Uterus (tissue), 3 donors: ENCODE measurements at regions not wholly inside any gene's neighbourhood (a gene's known extent, or its start where the extent isn't known, plus 50 kb on each side); places are given as distances from the start of the nearest gene placed in this dataset.

Experiments used
- DNase-seq, 2 donors: peaks; one replicate each; pipeline ENCODE4 v3.0.0-alpha.2; 2019 to 2020
- H3K27ac ChIP-seq, 2 donors: fragments of 200-600 bp; sonication (generic); 1 replicate in 1 of 2; 2 replicates in 1 of 2; pipeline ENCODE4 v1.5.1; 2016 to 2018
- H3K27me3 ChIP-seq, 2 donors: fragments of 200-600 bp; sonication (generic); one replicate each; pipeline ENCODE4 v1.5.1; 2018 to 2019; ENCODE audit warnings: control low read depth in 1 of 2
- H3K36me3 ChIP-seq, 2 donors: fragments of 200-600 bp; sonication (generic); one replicate each; pipeline ENCODE4 v1.5.1; 2019; ENCODE audit warnings: control low read depth in 1 of 2
- H3K4me1 ChIP-seq, 2 donors: fragments of 200-600 bp; sonication (generic); one replicate each; pipeline ENCODE4 v1.5.1; 2018 to 2019; ENCODE audit warnings: control low read depth in 1 of 2
- H3K4me3 ChIP-seq, 2 donors: fragments of 200-600 bp; sonication (generic); 1 replicate in 1 of 2; 2 replicates in 1 of 2; pipeline ENCODE4 v1.5.1; 2018 to 2019; ENCODE audit warnings: mild to moderate bottlenecking in 1 of 2
- H3K9me3 ChIP-seq, 2 donors: fragments of 200-600 bp; sonication (generic); one replicate each; pipeline ENCODE4 v1.5.1; 2019; ENCODE audit warnings: control low read depth in 1 of 2
- POLR2A ChIP-seq, 2 donors: fragments of 450-650 bp; IDR thresholded peaks; one replicate each; pipeline ENCODE4 v1.6.1; 2016; ENCODE audit warnings: antibody characterized with exemption in 2 of 2, mild to moderate bottlenecking in 1 of 2, moderate library complexity in 1 of 2
- intact Hi-C: fragments of 100-400 bp; cut with DNase I; formaldehyde crosslinking; loops from one replicate; pipeline ENCODE4 v1.15.1; 2023; ENCODE audit warnings: low total_unique reads
- TF ChIP-seq, protein P1 (sequence below), 4 experiments: fragments of 200-600 bp in 2 of 4; fragments of 450-650 bp in 2 of 4; sonication (generic) in 2 of 4; IDR thresholded peaks; one replicate each; pipeline ENCODE4 v1.5.1; 2016 to 2019; ENCODE audit warnings: antibody characterized with exemption in 4 of 4, mild to moderate bottlenecking in 2 of 4, moderate library complexity in 1 of 4
- donor health status: DM: yes; HTN: yes; CAD: no.

DNA sequence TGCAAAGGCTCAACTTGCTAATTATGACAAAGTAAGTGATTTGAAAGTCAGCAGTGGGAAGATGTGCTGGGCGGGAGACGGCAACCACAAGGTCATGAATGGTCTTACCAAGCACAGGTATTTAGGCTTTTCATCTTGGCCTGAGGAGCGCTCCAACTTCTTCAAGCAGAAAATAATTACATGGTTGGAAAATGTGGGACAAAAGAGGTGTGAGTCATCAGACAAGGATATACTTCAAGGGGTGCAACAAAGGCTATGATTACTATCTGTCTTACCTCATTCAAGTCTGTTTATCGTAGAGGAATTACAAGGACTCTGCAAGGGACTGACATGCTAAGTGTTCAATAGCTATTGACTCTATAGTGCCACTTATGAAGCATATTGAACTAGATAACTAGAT, 2005.7 kb downstream of the MRPL39 start:
- Histone ChIP-seq H3K27me3 (no peaks in the 10 kb centered on the region), H3K4me3 (no peak overlapping the region), H3K9me3 (no peaks in the 10 kb centered on the region), H3K4me1 (no peaks in the 10 kb centered on the region), H3K36me3 (no peaks in the 10 kb centered on the region), H3K27ac (no peak overlapping the region)
- no peak for TF ChIP-seq POLR2A (IDR thresholded peaks at IDR 0.05)
- TF ChIP-seq, protein P1, sequence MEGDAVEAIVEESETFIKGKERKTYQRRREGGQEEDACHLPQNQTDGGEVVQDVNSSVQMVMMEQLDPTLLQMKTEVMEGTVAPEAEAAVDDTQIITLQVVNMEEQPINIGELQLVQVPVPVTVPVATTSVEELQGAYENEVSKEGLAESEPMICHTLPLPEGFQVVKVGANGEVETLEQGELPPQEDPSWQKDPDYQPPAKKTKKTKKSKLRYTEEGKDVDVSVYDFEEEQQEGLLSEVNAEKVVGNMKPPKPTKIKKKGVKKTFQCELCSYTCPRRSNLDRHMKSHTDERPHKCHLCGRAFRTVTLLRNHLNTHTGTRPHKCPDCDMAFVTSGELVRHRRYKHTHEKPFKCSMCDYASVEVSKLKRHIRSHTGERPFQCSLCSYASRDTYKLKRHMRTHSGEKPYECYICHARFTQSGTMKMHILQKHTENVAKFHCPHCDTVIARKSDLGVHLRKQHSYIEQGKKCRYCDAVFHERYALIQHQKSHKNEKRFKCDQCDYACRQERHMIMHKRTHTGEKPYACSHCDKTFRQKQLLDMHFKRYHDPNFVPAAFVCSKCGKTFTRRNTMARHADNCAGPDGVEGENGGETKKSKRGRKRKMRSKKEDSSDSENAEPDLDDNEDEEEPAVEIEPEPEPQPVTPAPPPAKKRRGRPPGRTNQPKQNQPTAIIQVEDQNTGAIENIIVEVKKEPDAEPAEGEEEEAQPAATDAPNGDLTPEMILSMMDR (IDR thresholded peaks at IDR 0.05) = no peak
- DNase-seq = no peak
- intact Hi-C loops = no loop called here

DNA sequence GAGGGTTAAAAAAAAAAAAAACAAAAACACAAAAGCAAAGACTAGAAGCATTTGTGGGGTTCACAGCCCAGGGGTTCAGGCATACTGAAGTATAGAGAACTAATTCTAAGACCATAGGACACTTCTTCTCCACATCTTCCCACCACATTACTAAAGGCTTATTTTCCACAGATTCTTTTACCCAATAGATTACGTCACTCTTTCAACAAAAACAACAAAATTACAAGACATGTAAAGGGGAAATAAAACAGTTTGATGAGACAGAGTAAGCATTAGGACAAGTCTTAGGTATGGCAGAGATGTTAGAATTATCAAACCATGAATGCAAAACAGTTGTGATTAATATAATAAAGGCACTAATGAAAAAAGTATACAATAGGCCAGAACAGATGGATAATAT, 2013.7 kb downstream of the MRPL39 start:
- no peak overlapping the region for H3K27ac ChIP-seq
- H3K9me3 ChIP-seq = no peaks in the 10 kb centered on the region
- TF ChIP-seq, protein P1 (IDR thresholded peaks at IDR 0.05) = no peak
- TF ChIP-seq POLR2A (IDR thresholded peaks at IDR 0.05) = no peak
- no peak overlapping the region for H3K4me3 ChIP-seq
- intact Hi-C loops = no loop called here
- no peaks in the 10 kb centered on the region for H3K4me1 ChIP-seq
- no peaks in the 10 kb centered on the region for H3K27me3 ChIP-seq
- no peaks in the 10 kb centered on the region for H3K36me3 ChIP-seq
- no peak for DNase-seq

DNA sequence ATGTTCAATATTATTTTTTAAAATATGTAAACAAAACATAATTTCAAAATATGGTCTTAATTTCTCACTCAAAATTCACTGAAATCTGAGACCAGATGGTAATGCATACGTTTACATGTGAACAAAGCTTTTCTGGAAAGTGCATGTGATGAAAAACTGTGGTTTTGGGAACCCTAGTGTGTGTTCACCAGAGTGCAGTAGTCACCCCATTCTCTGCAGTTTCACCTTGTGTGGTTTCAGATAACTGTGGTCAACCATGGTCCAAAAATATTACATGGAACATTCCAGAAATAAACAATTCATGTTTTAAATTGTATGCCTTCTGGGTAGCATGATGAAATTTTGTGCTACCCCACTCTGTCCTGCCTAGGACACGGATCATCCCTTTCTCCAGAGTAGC, 2021.9 kb downstream of the MRPL39 start:
- DNase-seq = no peak
- Histone ChIP-seq H3K9me3 (no peaks in the 10 kb centered on the region), H3K4me3 (no peak overlapping the region), H3K27ac (no peak overlapping the region), H3K4me1 (no peaks in the 10 kb centered on the region), H3K36me3 (no peaks in the 10 kb centered on the region), H3K27me3 (no peaks in the 10 kb centered on the region)
- TF ChIP-seq POLR2A (IDR thresholded peaks at IDR 0.05) = no peak
- TF ChIP-seq, protein P1 (IDR thresholded peaks at IDR 0.05) = no peak
- intact Hi-C loops = no loop called here

DNA sequence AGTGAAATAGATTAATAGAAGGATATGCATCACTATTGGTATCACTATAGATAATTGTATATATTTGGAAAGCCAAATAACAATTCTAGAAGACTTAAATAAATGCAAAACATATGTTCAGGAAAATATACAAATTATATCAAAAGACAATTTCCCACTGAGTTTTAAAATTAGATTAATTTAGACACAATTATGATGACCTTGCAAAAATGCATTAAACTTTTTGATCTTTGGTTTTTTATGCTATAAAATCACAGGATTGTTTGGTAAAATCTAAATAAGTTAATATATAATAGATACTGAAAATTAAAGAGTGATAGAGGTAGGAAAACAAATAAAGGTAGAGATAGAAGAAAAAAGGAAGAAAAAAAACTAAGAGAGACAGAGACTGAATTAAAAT, 2027.7 kb downstream of the MRPL39 start:
- Histone ChIP-seq H3K27ac (no peak overlapping the region), H3K27me3 (no peaks in the 10 kb centered on the region), H3K36me3 (no peaks in the 10 kb centered on the region), H3K4me1 (no peaks in the 10 kb centered on the region), H3K9me3 (no peaks in the 10 kb centered on the region), H3K4me3 (no peak overlapping the region)
- no peak for DNase-seq
- TF ChIP-seq, protein P1 (IDR thresholded peaks at IDR 0.05) = no peak
- TF ChIP-seq POLR2A (IDR thresholded peaks at IDR 0.05) = no peak
- intact Hi-C loops = no loop called here

DNA sequence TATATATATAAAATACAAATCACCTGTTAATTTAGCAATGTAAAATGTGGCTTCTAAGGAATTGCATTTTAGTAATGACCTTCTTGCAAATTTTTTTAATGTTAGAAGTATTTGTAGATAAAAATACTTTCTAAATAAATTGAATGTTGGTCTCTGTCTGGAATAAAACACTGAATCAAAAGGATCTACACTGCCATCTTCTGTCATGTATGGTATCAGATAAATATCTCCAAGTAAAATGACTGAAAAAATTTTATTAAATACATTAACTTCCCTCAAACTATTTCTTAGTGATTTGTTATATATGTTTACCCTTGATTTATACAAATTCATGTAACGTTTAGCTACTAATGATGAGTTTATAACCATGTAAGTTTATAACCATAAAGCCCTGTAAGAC, 2029.3 kb downstream of the MRPL39 start:
- Histone ChIP-seq H3K4me3 (no peak overlapping the region), H3K27me3 (no peaks in the 10 kb centered on the region), H3K4me1 (no peaks in the 10 kb centered on the region), H3K9me3 (no peaks in the 10 kb centered on the region), H3K27ac (no peak overlapping the region), H3K36me3 (no peaks in the 10 kb centered on the region)
- TF ChIP-seq POLR2A (IDR thresholded peaks at IDR 0.05) = no peak
- TF ChIP-seq, protein P1 (IDR thresholded peaks at IDR 0.05) = no peak
- intact Hi-C loops = no loop called here
- DNase-seq = no peak
